ACC112 (cell line): ENCODE measurements at regions not wholly inside any gene's neighbourhood (a gene's known extent, or its start where the extent isn't known, plus 50 kb on each side); places are given as distances from the start of the nearest gene placed in this dataset.
A peak's percentile ranks its signal among the peaks of the same experiment; 100 is the strongest.
"Not testable (repeated sequence)": the region's sequence is repeated elsewhere in the genome, so short reads cannot be mapped to it uniquely, and the experiment has no call there.

Experiments used
- H2AFZ ChIP-seq: fragments of 200-600 bp; sonication (generic); one replicate; pipeline ENCODE4 v1.6.0; 2017; ENCODE audit warnings: antibody characterized with exemption, low read length; ENCODE audit not compliant: unreplicated experiment
- H3K27ac ChIP-seq: fragments of 200-600 bp; sonication (generic); 2 replicates; pipeline ENCODE4 v1.5.1; 2014; ENCODE audit warnings: low read depth, mild to moderate bottlenecking, antibody characterized with exemption, low read length, moderate library complexity
- H3K27me3 ChIP-seq: fragments of 200-600 bp; sonication (generic); 2 replicates; pipeline ENCODE4 v1.6.1; 2014; ENCODE audit warnings: mild to moderate bottlenecking, antibody characterized with exemption, low read length, moderate library complexity, mixed read lengths; ENCODE audit not compliant: insufficient read depth
- H3K36me3 ChIP-seq: fragments of 200-600 bp; sonication (generic); 2 replicates; pipeline ENCODE4 v1.6.1; 2016; ENCODE audit warnings: mild to moderate bottlenecking, antibody characterized with exemption, low read length, moderate library complexity, mixed read lengths; ENCODE audit not compliant: insufficient read depth
- H3K4me1 ChIP-seq: fragments of 200-600 bp; sonication (generic); one replicate; pipeline ENCODE4 v1.6.1; 2016; ENCODE audit warnings: low read length, mixed read lengths; ENCODE audit not compliant: insufficient read depth, unreplicated experiment, control insufficient read depth
- H3K4me3 ChIP-seq: fragments of 200-600 bp; sonication (generic); 2 replicates; pipeline ENCODE4 v1.5.1; 2014; ENCODE audit warnings: mild to moderate bottlenecking, low read depth, low read length
- H3K79me2 ChIP-seq: fragments of 200-600 bp; sonication (generic); one replicate; pipeline ENCODE4 v1.6.0; 2016; ENCODE audit warnings: low read length; ENCODE audit not compliant: control insufficient read depth, unreplicated experiment, insufficient read depth

GRCh38 chr9:67116761-67117160 lies 124.4 kb upstream of the SPATA31A3 start:
- H3K36me3 ChIP-seq, H3K27ac ChIP-seq, H3K27me3 ChIP-seq, H2AFZ ChIP-seq, H3K4me1 ChIP-seq, H3K4me3 ChIP-seq, H3K79me2 ChIP-seq: not testable (repeated sequence)

- not testable (repeated sequence) for H3K27me3 ChIP-seq, H3K36me3 ChIP-seq, H2AFZ ChIP-seq, H3K4me3 ChIP-seq, H3K79me2 ChIP-seq, H3K4me1 ChIP-seq, H3K27ac ChIP-seq
These were observed 119.8 kb upstream of the SPATA31A3 start for GRCh38 chr9:67112148-67112547.

DNA sequence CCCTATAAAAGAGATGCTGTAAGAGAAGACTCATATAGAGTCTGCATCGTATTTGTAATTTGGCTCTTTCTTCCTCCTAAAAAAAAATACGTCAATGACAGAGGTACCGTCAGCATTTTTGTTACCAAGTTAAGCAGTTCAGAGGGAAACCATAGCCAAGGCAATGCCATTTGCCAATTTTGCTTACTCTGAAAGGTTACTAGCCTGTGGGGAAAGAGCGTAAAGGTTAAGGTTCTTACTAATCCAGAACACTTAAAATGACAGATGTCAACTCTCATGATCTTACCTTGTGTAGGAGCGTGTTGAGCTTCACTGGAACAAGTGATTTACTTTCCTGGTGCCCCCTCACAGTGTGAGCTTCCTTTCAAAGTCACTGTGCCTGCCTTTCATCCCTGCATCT lies 119.4 kb upstream of the SPATA31A3 start:
- H3K79me2 ChIP-seq, H2AFZ ChIP-seq, H3K4me1 ChIP-seq, H3K27ac ChIP-seq, H3K36me3 ChIP-seq, H3K27me3 ChIP-seq, H3K4me3 ChIP-seq: not testable (repeated sequence)

DNA sequence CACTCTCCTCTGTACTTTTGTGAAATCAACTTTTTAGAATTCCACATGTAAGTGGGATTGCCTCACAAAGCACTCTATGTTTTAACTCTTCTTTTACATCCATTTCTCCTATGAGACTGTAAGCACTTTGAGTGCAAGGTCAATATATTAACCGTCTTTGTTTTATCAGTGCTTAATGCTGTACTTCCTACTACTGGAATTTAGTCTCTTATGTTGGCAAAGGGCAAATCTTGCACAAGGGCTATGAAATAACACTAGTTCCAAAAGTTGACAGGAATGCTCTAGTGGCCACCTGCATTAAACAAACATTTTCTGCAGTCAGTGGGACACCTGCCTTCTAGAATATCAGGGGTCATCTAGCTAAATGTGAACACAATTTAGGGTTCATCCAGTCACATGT lies 117.5 kb upstream of the SPATA31A3 start:
- not testable (repeated sequence) for H3K4me3 ChIP-seq, H2AFZ ChIP-seq, H3K27ac ChIP-seq, H3K4me1 ChIP-seq, H3K36me3 ChIP-seq, H3K79me2 ChIP-seq, H3K27me3 ChIP-seq

GRCh38 chr9:67106659-67107058 lies 114.3 kb upstream of the SPATA31A3 start:
- H3K4me1 ChIP-seq, H3K4me3 ChIP-seq, H2AFZ ChIP-seq, H3K27me3 ChIP-seq, H3K36me3 ChIP-seq, H3K79me2 ChIP-seq, H3K27ac ChIP-seq: not testable (repeated sequence)

DNA sequence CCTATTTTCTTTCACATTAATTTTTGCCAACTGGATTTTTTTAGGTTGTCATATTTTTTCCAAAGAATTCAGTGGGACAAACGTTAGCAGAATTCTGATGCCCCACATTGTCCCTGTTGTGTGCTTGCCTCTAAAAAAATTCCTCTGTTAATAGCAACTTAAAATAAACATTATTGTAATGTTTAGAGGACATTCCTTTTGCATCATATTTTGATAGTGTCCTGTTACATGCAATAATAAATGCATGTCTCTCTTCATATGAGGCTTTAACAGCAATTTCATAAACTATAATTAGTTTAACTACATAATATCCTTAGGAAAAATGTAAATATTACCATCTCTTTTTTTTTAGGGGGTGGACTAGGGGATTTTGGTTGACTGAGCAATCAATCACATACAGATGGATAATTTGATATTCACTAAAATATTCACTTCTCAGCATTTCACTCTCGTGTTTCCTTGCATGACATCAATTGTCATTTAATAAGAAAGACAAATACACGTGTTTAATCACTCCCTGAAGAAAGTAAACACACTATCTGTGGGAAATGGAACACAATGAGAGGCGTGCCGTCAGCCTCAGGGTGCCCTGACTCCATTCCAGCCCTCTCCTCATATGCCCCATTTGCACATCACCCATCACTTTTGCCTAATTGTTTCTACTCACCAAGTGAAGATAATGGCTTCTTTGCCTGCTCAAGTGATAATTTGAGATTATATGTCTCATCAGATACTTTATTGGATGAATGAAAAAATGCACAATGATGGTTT lies 110.3 kb upstream of the SPATA31A3 start:
- H3K79me2 ChIP-seq, H3K4me3 ChIP-seq, H3K4me1 ChIP-seq, H3K27me3 ChIP-seq, H3K27ac ChIP-seq, H3K36me3 ChIP-seq, H2AFZ ChIP-seq: not testable (repeated sequence)

GRCh38 chr9:67091104-67091503 lies 98.8 kb upstream of the SPATA31A3 start:
- H3K79me2 ChIP-seq, H3K36me3 ChIP-seq, H3K4me1 ChIP-seq, H3K4me3 ChIP-seq, H2AFZ ChIP-seq, H3K27ac ChIP-seq, H3K27me3 ChIP-seq: not testable (repeated sequence)

- not testable (repeated sequence) for H3K27me3 ChIP-seq, H3K4me3 ChIP-seq, H2AFZ ChIP-seq, H3K4me1 ChIP-seq, H3K27ac ChIP-seq, H3K79me2 ChIP-seq, H3K36me3 ChIP-seq
These were observed 94.5 kb upstream of the SPATA31A3 start for GRCh38 chr9:67086862-67087261.

GRCh38 chr9:67066140-67066539 lies 73.8 kb upstream of the SPATA31A3 start:
- not testable (repeated sequence) for H2AFZ ChIP-seq, H3K79me2 ChIP-seq, H3K4me3 ChIP-seq, H3K36me3 ChIP-seq, H3K4me1 ChIP-seq, H3K27ac ChIP-seq, H3K27me3 ChIP-seq

DNA sequence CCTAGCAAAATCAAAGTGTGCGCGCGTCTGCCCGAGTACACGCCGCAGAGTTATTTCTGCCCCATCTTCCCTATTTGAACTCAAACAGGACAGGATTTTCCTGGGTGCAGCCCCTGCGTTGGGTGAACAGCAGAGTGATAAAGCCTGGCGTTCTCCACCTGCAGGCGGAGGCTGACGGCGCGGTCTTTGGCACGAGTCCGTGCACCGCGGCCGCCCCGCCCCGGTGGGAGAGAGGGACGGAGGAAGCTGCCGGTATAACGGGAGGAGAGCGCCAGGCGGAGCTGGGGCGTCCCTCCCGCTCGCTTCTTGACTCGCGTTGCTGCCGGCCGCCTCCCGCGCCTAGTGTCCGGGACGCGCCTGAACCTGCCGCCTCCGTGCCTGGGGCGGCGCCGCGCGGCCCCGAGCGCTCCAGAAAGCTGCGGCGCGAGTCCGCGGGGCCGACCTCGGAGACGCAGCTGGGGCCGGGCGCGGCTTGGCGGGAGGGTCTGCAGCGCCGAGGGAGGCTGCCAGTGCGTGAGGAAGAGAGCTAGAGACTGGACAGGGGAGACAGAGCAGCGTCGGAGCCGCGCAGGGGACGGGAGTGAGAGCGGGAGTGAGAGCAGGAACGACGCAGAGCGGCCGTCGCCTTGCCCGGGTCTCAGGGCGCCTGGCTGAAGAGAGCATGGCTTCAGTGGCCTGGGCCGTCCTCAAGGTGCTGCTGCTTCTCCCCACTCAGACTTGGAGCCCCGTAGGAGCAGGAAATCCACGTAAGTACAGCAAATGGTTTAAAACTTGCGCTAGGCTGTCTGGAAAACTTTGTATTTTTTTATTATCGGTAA lies 66.8 kb upstream of the SPATA31A3 start:
- not testable (repeated sequence) for H3K27me3 ChIP-seq, H3K36me3 ChIP-seq, H3K4me1 ChIP-seq, H2AFZ ChIP-seq, H3K79me2 ChIP-seq, H3K27ac ChIP-seq
- H3K4me3 ChIP-seq: peak overlapping the region; percentile 58; the same call in 1 of the 2 replicates
